GM21619 (cell line): ENCODE measurements at regions not wholly inside any gene's neighbourhood (a gene's known extent, or its start where the extent isn't known, plus 50 kb on each side); places are given as distances from the start of the nearest gene placed in this dataset.
"Not testable (repeated sequence)": the region's sequence is repeated elsewhere in the genome, so short reads cannot be mapped to it uniquely, and the experiment has no call there.

Experiments used
- ATAC-seq: cut with Tn5 transposase; IDR thresholded peaks from one replicate; pipeline ENCODE4 v1.9.1; 2021; ENCODE audit not compliant: unreplicated experiment

- ATAC-seq, result no peak
These were observed 122.6 kb upstream of the CXorf66 start for GRCh38 chrX:140087875-140088274.

GRCh38 chrX:140086691-140087090, 121.4 kb upstream of the CXorf66 start:
- ATAC-seq, result no peak

DNA sequence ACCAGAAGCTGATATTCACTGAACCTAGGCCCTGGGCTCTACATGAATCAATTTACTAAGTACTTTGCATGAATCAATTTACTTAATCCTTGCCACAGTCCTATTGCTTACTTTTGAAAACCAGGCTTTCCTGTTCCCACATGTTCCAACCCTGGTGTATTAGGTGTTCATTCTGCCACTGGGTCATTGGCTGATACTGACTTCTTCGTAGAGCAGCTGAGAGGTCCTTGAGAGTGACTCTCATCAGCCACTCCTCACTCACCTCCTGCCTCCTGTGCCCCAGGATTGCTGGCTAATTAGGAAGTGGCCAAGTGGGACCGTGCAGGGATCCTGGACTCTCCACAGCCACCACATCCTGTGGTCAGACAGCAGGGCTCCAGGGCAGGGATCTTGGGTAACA, 109.5 kb upstream of the CXorf66 start:
- not testable (repeated sequence) for ATAC-seq

DNA sequence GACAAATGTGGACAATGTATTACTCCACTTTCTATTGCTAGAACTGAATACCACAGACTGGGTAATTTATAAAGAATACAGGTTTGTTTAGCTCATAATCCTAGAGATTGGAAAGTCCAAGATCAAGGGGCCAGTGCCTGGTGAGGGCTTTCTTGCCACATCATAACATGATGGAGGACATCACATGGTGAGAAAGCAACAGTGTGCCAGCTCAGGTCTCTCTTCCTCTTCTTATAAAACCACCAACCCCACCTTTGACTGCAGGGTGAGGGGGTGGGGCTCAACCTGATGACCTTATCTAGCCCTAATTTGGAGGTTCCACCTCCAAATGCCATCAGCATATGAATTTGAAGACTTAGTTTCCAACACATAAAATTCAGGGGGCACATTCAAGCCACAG, 105.7 kb upstream of the CXorf66 start:
- no peak for ATAC-seq

- no peak for ATAC-seq
These were observed 100.8 kb upstream of the CXorf66 start for GRCh38 chrX:140065961-140066662.

- ATAC-seq, result no peak
These were observed 99.7 kb upstream of the CXorf66 start for GRCh38 chrX:140064993-140065392.

- ATAC-seq, result peak; percentile 93
These were observed 91.7 kb upstream of the CXorf66 start for GRCh38 chrX:140057001-140057411.

DNA sequence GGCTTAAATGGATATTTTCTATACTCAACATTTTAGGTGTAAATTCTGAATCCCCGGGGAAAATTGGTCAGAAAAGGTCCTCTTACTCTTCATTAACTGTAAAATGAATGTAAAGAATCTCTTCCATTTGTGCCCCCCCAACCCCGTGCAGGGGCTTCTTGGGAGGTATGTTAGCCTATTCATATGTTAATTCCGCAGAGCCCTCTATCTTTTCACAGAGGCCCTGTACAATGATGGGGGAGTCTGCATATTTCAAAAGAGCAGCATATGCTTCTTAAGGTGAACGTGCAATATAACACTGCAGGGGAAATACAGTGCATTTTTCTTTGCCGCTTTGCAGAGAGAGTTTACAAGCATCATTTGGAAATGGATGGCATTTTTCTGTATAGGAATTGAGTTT, 88.5 kb upstream of the CXorf66 start:
- ATAC-seq, result no peak

- no peak for ATAC-seq
These were observed 85.6 kb upstream of the CXorf66 start for GRCh38 chrX:140050906-140051305.

- ATAC-seq, result no peak
These were observed 75.1 kb upstream of the CXorf66 start for GRCh38 chrX:140040386-140040785.

DNA sequence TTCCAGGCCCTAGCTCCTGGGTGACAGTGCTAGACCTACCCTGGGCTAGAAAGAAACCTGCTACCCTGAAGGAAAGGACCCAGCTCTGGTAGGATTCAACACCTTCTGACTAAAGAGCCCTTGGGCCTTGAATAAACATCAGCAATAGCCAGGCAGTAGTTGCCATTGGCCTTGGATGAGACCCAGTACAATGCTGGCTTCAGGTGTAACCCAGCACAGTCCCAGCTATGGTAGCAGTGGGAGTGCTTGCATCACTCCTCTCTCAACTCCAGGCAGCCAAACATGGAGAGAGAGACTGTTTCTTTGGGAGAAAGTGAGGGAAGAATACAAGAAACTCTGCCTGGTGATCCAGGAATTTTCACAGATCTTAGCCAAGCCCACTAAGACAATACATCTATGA, 73.5 kb upstream of the CXorf66 start:
- no peak for ATAC-seq

DNA sequence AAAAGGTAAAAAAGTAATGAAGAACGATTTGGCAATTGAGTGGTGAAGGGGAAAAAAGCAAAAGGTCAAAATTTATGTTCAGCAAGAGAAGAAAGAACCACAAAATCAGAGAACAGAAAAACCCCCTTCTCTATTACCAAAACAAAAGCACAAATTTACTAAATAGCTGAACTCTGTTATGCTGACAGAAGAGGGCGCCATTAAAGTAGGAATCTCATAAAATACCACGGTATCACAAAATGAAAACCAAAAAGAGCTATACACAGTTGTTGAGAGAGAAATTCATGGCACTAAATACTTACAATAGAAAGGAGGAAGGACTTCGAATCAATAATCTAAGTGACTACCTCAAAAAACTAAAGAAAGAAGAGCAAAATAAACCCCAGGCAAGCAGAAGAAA, 69.6 kb upstream of the CXorf66 start:
- no peak for ATAC-seq

- no peak for ATAC-seq
These were observed 57.2 kb upstream of the CXorf66 start for GRCh38 chrX:140022482-140022881.

DNA sequence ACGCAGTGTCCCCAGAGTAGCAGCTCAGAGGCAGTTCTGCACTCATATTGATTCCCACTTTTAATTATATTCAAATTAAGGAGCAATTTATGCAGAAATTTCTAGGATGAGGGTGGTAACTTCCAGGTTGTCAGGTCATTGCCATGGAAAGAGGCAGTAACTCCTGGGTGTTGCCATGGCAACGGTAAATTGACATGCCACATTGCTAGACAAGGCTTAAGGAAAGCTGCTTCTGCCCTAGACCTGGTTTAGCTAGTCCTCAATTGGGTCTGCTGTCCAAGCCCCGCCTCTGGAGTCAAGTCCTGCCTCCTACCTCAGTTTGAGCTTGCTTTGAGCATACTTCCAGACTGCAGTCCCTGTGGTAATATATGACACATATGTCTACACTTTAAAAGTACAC, 53.8 kb upstream of the CXorf66 start:
- not testable (repeated sequence) for ATAC-seq
